Stimulated activated CD4-positive, alpha-beta T cell treated with anti-CD3 and anti-CD28 coated beads, Interleukin-15, amount 100 ng/mL, for 24 hours (primary cell): ENCODE measurements at regions not wholly inside any gene's neighbourhood (a gene's known extent, or its start where the extent isn't known, plus 50 kb on each side); places are given as distances from the start of the nearest gene placed in this dataset.

ENCODE experiments used
- DNase-seq: peaks from one replicate; pipeline ENCODE4 v3.0.0-alpha.2; 2020

GRCh38 chr10:3689871-3690510, 95.0 kb downstream of the KLF6 start:
- peak; percentile 23 for DNase-seq

DNA sequence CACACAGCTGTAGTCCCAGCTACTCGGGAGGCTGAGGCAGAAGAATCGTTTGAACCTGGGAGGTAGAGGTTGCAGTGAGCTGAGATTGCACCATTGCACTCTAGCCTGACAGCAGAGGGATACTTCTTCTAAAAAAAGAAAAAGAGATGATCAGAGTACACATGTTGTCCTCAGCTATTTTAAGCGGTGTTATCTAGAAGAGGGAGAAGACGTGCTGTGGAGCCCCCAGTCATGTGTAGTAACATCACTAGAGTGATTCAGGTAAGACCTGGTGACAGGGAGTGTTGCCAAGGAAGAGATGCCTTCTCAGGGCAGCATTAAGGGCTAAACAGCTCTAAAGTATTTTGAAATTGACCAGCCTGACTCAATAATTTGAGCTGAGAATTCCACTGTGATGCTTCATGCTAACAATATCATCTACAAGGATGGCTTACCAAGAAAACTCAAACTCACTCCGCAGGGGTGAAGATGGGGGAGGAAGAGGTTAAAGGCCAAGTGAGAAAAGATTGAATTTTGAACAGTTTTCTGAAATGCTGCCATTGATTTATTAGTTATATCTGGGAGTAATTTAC, 97.4 kb downstream of the KLF6 start:
- no peak for DNase-seq

GRCh38 chr10:3685384-3685783, 99.6 kb downstream of the KLF6 start:
- no peak for DNase-seq

- no peak for DNase-seq
These were observed 100.1 kb downstream of the KLF6 start for GRCh38 chr10:3684891-3685290.

- peak; percentile 20 for DNase-seq
These were observed 101.4 kb downstream of the KLF6 start for GRCh38 chr10:3683560-3683959.

DNA sequence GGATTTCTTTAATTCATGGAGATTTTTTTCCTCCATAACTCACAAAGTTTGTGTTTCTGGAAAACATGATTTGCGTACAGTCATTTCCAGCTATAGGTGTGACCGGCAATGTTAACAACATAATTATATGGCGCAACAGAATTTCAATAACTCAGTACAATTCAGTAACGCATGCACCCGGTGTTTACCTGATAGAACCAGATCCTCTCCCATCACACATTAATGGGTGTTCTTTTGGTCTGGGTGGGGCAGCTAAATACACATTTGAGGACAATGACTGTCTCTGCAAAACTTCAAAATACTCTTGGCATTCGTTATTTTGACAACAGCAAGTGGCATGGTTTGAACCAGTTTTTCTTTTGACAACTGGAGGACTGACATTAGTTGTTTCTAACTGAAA, 102.3 kb downstream of the KLF6 start:
- DNase-seq: no peak

DNA sequence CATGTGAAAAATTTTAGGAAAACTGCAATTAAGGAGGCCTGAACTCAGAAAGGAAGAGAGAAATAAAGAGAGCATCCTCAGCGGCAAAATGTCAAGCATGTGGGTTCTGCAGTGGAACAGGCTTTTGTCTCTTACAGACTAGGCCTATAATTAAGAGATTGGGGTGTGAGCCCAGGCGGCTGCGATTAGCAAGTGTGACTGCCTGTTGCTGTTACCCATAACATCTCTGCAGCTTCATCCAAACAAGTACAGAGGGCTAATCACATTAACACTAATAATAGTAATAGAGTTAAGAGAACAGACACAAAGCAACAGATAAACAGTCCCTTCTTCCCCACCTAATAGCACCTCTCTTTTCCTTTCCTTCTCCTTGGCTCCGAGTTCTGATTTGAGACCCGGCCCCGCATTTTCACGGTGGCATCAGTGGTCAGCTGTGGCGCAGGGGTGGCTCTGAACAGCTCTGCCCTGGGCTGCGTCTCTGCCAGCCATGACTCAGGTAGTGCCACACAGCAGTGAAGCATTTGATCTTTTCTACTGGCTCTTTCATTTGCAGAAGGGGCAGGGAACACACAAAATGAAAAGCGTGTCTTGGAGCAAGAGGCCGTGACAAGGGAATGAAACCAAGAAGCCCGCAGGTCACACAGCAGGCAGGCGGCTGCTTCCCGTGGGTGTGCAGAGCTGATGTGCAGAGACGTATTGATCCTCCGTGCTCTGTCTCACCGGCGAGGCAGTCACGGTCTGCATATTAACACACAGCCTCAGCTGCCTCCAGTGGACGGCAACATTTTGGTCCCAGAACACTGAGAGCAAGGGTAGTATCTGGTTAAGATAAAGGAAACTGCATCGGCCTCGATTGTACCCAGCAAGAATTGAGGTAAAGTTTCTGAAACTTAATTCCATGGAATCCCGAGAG, 103.1 kb downstream of the KLF6 start:
- no peak for DNase-seq

- DNase-seq: no peak
These were observed 104.9 kb downstream of the KLF6 start for GRCh38 chr10:3679950-3680629.

DNA sequence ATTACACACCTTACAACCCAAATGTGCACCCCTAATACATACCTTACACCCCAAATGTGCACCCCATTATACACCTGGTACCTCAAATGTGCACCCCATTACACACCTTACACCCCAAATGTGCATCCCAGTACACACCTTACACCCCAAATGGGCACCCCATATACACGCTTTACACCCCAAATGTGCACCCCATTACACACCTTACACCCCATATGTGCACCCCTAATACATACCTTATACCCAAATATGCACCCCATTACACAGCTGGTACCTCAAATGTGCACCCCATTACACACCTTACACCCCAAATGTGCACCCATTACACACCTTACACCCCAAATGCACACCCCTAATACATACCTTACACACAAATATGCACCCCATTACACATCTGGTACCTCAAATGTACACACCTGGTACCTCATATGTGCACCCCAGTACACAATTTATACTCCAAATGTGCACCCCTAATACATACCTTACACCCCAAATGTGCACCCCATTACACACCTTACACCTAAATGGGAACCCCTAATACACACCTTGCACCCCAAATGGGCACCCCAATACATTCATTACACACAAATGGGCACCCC, 106.3 kb downstream of the KLF6 start:
- no peak for DNase-seq

DNA sequence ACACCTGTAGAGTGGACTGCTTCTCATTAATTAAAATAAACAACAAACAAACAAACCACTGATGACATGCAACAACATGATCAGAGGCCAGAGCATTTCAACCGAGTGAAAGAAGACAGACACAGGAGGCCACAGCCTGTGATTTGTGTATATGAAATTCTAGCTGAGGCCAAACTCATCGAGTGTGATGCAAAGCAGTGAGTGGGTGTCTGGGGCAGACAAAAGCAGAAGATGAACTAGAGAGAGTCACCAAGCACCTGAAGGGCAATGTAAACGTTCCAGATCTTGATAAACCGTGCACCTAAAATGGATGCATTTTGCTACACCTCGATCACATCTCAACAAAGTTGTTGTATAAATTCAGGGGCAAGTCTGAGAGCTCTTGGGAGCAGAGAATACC, 108.4 kb downstream of the KLF6 start:
- DNase-seq: no peak

- no peak for DNase-seq
These were observed 112.8 kb downstream of the KLF6 start for GRCh38 chr10:3672220-3672619.

- DNase-seq: no peak
These were observed 113.5 kb downstream of the KLF6 start for GRCh38 chr10:3671386-3671955.

DNA sequence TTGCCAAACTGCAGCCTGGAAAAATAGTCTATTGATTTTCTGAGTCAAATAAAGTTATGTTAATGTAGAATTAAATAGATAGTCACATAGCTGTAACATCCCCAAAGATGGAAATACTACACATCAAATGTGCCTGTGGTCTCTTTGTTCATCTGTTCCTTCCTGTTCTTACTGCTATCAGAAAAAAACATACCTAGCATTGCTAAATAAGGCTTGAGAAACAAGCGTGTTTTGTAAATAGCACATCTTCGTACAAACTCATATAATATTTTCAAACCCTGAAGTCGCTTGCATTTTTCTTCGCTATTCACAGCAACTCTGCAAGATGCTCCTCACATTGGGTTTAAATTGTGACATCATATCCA, 116.1 kb downstream of the KLF6 start:
- no peak for DNase-seq

DNA sequence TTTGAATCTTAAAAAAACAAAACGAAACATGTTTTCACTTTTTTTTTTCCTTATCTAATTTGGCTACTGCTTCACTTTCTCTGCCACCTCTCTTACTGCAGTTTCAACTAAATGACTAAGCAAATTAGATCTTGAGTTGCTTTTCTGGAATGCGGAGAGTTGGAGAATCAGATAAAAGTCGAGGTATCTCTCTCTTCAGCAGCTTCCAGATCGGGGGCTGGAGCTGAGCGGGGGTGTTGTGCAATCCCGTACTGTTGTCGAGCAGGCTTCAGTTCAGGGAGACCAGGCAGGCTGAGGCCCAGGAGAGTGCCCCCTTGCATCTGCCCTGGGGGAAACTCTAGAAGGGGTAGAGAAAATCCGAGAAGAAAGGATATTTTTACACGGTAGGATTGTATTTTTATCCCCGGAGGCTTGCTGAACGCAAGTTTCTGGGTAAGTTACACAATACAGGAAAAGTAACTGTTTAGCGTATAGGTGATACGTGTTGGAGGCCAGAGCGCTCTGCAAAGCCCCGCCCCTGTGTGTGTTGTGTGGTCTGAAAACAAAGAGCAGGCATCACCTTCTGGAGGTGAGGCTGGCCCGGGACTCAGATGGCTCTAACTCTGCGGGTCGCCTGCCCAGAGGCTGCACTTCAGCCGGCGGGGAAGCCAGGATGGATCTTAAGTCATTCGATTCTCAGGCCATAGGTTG, 116.6 kb downstream of the KLF6 start:
- DNase-seq: peak; percentile 68

- peak; percentile 51 for DNase-seq
These were observed 118.3 kb downstream of the KLF6 start for GRCh38 chr10:3666525-3667302.

DNA sequence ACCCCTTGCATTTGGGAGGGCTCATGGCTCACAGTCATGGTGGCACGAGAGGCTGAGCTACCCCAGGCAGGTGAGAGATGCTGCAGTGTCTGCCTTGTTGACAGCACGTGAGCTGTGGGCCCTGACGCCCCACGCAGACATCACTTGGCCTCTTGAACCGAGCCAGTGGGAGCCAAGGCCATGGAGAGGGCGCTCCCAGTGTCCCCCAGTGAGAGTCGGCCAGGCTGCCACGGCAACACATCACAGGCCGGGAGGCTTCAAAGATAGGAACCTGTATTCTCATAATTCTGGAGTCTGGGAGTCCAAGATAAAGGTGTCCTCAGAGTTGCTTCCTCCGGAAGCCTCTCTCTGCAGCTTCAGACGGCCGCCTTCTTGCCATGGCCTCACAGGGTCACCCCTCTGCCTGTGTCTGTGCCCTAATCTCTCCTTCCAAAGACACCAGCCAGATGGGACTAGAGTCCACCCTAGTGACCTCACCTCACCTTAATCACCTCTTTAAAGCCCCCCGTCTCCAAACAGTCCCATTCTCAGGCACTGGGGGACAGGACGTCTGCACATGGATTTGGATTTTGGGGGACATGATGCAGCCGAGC, 119.6 kb downstream of the KLF6 start:
- no peak for DNase-seq

GRCh38 chr10:3662775-3663174, 122.2 kb downstream of the KLF6 start:
- DNase-seq: no peak

- DNase-seq: no peak
These were observed 123.7 kb downstream of the KLF6 start for GRCh38 chr10:3661271-3661670.

GRCh38 chr10:3660753-3661152, 124.3 kb downstream of the KLF6 start:
- DNase-seq: peak; percentile 13

GRCh38 chr10:3659203-3659917, 125.6 kb downstream of the KLF6 start:
- no peak for DNase-seq
